Gastroesophageal sphincter (tissue), 4 donors: ENCODE measurements at regions not wholly inside any gene's neighbourhood (a gene's known extent, or its start where the extent isn't known, plus 50 kb on each side); places are given as distances from the start of the nearest gene placed in this dataset.

Experiments
- ATAC-seq: fragments of 150-250 bp; one replicate; pipeline ENCODE4 v1.9.1; 2016; ENCODE audit warnings: mild to moderate bottlenecking, moderate library complexity
- H3K27ac ChIP-seq, 4 donors: fragments of 200-600 bp; sonication (generic) in 3 of 4; 1 replicate in 3 of 4; 2 replicates in 1 of 4; pipeline ENCODE4 v1.5.1; 2016 to 2019
- H3K27me3 ChIP-seq: fragments of 200-600 bp; sonication (generic); one replicate; pipeline ENCODE4 v1.5.1; 2019
- H3K36me3 ChIP-seq, 2 donors: fragments of 200-600 bp; sonication (generic); one replicate each; pipeline ENCODE4 v1.5.1; 2019; ENCODE audit warnings: control low read depth in 1 of 2
- H3K4me1 ChIP-seq, 3 donors: fragments of 200-600 bp; sonication (generic); 1 replicate in 2 of 3; 2 replicates in 1 of 3; pipeline ENCODE4 v1.5.1; 2016 to 2019; ENCODE audit warnings: control low read depth in 2 of 3
- H3K4me3 ChIP-seq, 2 donors: fragments of 200-600 bp; sonication (generic); one replicate each; pipeline ENCODE4 v1.5.1; 2019; ENCODE audit warnings: mild to moderate bottlenecking in 1 of 2, moderate library complexity in 1 of 2
- H3K9me3 ChIP-seq, 3 donors: fragments of 200-600 bp; sonication (generic); one replicate each; pipeline ENCODE4 v1.5.1; 2017 to 2019; ENCODE audit warnings: control low read depth in 2 of 3
- CTCF ChIP-seq, 4 experiments: fragments of 200-600 bp in 2 of 4; fragments of 450-650 bp in 2 of 4; sonication (generic) in 1 of 4; IDR thresholded peaks; one replicate each; pipeline ENCODE4 v1.5.1; 2017 to 2019; ENCODE audit warnings: antibody characterized with exemption in 4 of 4, mild to moderate bottlenecking in 2 of 4, moderate library complexity in 2 of 4
- EP300 ChIP-seq: sonication (generic); formaldehyde crosslinking; IDR thresholded peaks from one replicate; pipeline ENCODE4 v1.6.1; 2017; ENCODE audit warnings: antibody characterized with exemption, mild to moderate bottlenecking
- POLR2A ChIP-seq, 2 donors: fragments of 450-650 bp; IDR thresholded peaks; one replicate each; pipeline ENCODE4 v1.6.1; 2017; ENCODE audit warnings: antibody characterized with exemption in 2 of 2, mild to moderate bottlenecking in 2 of 2, moderate library complexity in 1 of 2
- POLR2AphosphoS5 ChIP-seq: sonication (generic); formaldehyde crosslinking; IDR thresholded peaks from one replicate; pipeline ENCODE4 v1.6.1; 2017; ENCODE audit warnings: antibody characterized with exemption
- WGBS, 2 donors: methylation state at CpG; one replicate each; pipeline ENCODE4 v1.1.5; 2018; ENCODE audit warnings: low coverage in 1 of 2; 5-methylcytosine and 5-hydroxymethylcytosine counted together

GRCh38 chr5:103648086-103648485 is 85.5 kb upstream of the NUDT12 start:
- Histone ChIP-seq H3K9me3 (no peaks in the 10 kb centered on the region), H3K27me3 (no peaks in the 10 kb centered on the region), H3K4me3 (no peak overlapping the region), H3K27ac (no peak overlapping the region), H3K4me1 (no peaks in the 10 kb centered on the region), H3K36me3 (no peaks in the 10 kb centered on the region)
- 96 to 100% methylated on average over 1 to 2 of the region's 2 CpGs for WGBS, 2 donors
- TF ChIP-seq CTCF (IDR thresholded peaks at IDR 0.05) (no peak), POLR2AphosphoS5 (no peak), EP300 (no peak), POLR2A (IDR thresholded peaks at IDR 0.05) (no peak)
- no peak for ATAC-seq

- 68 to 70% methylated on average over 6 of the region's 6 CpGs for WGBS, 2 donors
- no peaks in the 10 kb centered on the region for H3K36me3 ChIP-seq
- no peaks in the 10 kb centered on the region for H3K9me3 ChIP-seq
- H3K27me3 ChIP-seq: no peaks in the 10 kb centered on the region
- no peak for ATAC-seq
- no peak overlapping the region for H3K4me3 ChIP-seq
- no peaks in the 10 kb centered on the region for H3K4me1 ChIP-seq
- no peak overlapping the region for H3K27ac ChIP-seq
- TF ChIP-seq CTCF (IDR thresholded peaks at IDR 0.05): no peak
- no peak for TF ChIP-seq POLR2AphosphoS5
- no peak for TF ChIP-seq EP300
- no peak for TF ChIP-seq POLR2A (IDR thresholded peaks at IDR 0.05)
Measured at GRCh38 chr5:103646698-103647614, 84.4 kb upstream of the NUDT12 start.

GRCh38 chr5:103645816-103646215 is 83.2 kb upstream of the NUDT12 start:
- Histone ChIP-seq H3K27ac (no peak overlapping the region), H3K27me3 (no peaks in the 10 kb centered on the region), H3K36me3 (no peaks in the 10 kb centered on the region), H3K4me3 (no peak overlapping the region), H3K9me3 (no peaks in the 10 kb centered on the region), H3K4me1 (no peaks in the 10 kb centered on the region)
- ATAC-seq: no peak
- WGBS, 2 donors: 89% methylated on average over 1 of the region's 1 CpG; no CpG with 5 or more reads in 1 of the 2 donors
- no peak for TF ChIP-seq POLR2AphosphoS5
- TF ChIP-seq POLR2A (IDR thresholded peaks at IDR 0.05): no peak
- TF ChIP-seq CTCF (IDR thresholded peaks at IDR 0.05): no peak
- TF ChIP-seq EP300: no peak

GRCh38 chr5:103638979-103639378 is 76.4 kb upstream of the NUDT12 start:
- H3K27me3 ChIP-seq: no peaks in the 10 kb centered on the region
- no peaks in the 10 kb centered on the region for H3K9me3 ChIP-seq
- H3K4me3 ChIP-seq: no peak overlapping the region
- no peak overlapping the region for H3K27ac ChIP-seq
- H3K4me1 ChIP-seq: no peaks in the 10 kb centered on the region
- H3K36me3 ChIP-seq: no peaks in the 10 kb centered on the region
- ATAC-seq: no peak
- TF ChIP-seq EP300 (no peak), CTCF (IDR thresholded peaks at IDR 0.05) (no peak), POLR2A (IDR thresholded peaks at IDR 0.05) (no peak), POLR2AphosphoS5 (no peak)

- WGBS, 2 donors: 92 to 94% methylated on average over 2 to 3 of the region's 3 CpGs
- no peak overlapping the region for H3K4me3 ChIP-seq
- no peaks in the 10 kb centered on the region for H3K4me1 ChIP-seq
- TF ChIP-seq POLR2A (IDR thresholded peaks at IDR 0.05): no peak
- no peak for TF ChIP-seq POLR2AphosphoS5
- TF ChIP-seq CTCF (IDR thresholded peaks at IDR 0.05): no peak
- TF ChIP-seq EP300: no peak
- no peak for ATAC-seq
- no peak overlapping the region for H3K27ac ChIP-seq
- H3K36me3 ChIP-seq: no peaks in the 10 kb centered on the region
- H3K27me3 ChIP-seq: no peaks in the 10 kb centered on the region
- H3K9me3 ChIP-seq: no peaks in the 10 kb centered on the region
Measured at GRCh38 chr5:103624675-103625074, 62.1 kb upstream of the NUDT12 start.
